ENCODE measurements at regions not wholly inside any gene's neighbourhood (a gene's known extent, or its start where the extent isn't known, plus 50 kb on each side); places are given as distances from the start of the nearest gene placed in this dataset.

DNA sequence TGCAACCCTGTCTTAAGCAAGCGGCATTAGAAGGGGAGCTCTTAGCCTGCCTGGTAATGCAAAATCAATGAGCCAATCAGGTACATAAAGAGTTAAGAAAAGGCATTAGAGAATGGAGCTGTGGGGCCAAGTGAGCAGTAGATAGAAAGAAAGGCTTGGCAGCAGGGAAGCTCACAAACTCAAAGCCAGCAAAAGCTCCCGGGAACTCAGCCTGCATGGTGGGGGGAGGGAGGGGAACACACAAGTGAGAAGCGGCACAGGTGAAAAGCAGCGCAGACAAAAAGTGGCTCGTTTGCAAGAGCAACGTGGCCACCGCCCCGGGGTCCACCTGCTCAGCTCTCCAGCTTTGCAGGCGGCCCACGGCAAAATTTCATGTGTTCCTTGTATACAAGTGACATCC lies 818.5 kb downstream of the FAM133A start:
- Histone ChIP-seq H4K20me1 (ENCODE audit: insufficient read depth, low read length) (no peaks in the 10 kb centered on the region), H3K4me3 (replicated peaks in 1 of 3; ENCODE audit: low read depth in 2 of 3, low read length in 3 of 3) (no peak overlapping the region), H3K27me3 (ENCODE audit: control insufficient read depth in 2 of 2, insufficient read depth in 2 of 2, low read length in 2 of 2) (no peaks in the 10 kb centered on the region), H3K4me1 (ENCODE audit: control insufficient read depth in 1 of 2, insufficient read depth in 2 of 2, low read length in 2 of 2) (no peaks in the 10 kb centered on the region), H3K9me3 (replicated peaks in 1 of 2; ENCODE audit: control insufficient read depth in 1 of 2, insufficient read depth in 1 of 2, low read length in 2 of 2) (peaks cover 0 to 9% of the 10 kb centered on the region in 2 donors), H3K79me2 (ENCODE audit: insufficient read depth, low read length) (no peaks in the 10 kb centered on the region), H3K36me3 (replicated peaks in 1 of 2; ENCODE audit: control insufficient read depth in 1 of 2, insufficient read depth in 2 of 2, low read length in 2 of 2) (no peaks in the 10 kb centered on the region), H3K27ac (ENCODE audit: low read depth in 1 of 2, low read length in 2 of 2) (no peak overlapping the region), H3K4me2 (replicated peaks; ENCODE audit: extremely low read depth, low read length, poor library complexity, severe bottlenecking) (no peak overlapping the region), H2AFZ (ENCODE audit: insufficient read depth, low read depth, low read length, poor library complexity, severe bottlenecking) (no peak overlapping the region), H3K9ac (ENCODE audit: insufficient read depth, low read length, poor library complexity, severe bottlenecking) (no peak overlapping the region)
- Mint-ChIP-seq H3K36me3 (no peaks in the 10 kb centered on the region), H3K27me3 (ENCODE audit: low read depth in 3 of 3) (peaks cover 0 to 2% (median 0%) of the 10 kb centered on the region in 3 donors), H3K4me1 (no peaks in the 10 kb centered on the region), H3K9me3 (peaks cover 0 to 8% (median 2%) of the 10 kb centered on the region in 7 donors), H3K4me3 (no peak overlapping the region), H3K27ac (no peak overlapping the region)
- DNase-seq, result no peak
- WGBS (ENCODE audit: insufficient coverage), result 53% methylated on average over 2 of the region's 10 CpGs
- TF ChIP-seq, protein P1, sequence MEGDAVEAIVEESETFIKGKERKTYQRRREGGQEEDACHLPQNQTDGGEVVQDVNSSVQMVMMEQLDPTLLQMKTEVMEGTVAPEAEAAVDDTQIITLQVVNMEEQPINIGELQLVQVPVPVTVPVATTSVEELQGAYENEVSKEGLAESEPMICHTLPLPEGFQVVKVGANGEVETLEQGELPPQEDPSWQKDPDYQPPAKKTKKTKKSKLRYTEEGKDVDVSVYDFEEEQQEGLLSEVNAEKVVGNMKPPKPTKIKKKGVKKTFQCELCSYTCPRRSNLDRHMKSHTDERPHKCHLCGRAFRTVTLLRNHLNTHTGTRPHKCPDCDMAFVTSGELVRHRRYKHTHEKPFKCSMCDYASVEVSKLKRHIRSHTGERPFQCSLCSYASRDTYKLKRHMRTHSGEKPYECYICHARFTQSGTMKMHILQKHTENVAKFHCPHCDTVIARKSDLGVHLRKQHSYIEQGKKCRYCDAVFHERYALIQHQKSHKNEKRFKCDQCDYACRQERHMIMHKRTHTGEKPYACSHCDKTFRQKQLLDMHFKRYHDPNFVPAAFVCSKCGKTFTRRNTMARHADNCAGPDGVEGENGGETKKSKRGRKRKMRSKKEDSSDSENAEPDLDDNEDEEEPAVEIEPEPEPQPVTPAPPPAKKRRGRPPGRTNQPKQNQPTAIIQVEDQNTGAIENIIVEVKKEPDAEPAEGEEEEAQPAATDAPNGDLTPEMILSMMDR (IDR thresholded peaks at IDR 0.05), result no peak
- intact Hi-C loops (cut with micrococcal nuclease), result no loop called here

DNA sequence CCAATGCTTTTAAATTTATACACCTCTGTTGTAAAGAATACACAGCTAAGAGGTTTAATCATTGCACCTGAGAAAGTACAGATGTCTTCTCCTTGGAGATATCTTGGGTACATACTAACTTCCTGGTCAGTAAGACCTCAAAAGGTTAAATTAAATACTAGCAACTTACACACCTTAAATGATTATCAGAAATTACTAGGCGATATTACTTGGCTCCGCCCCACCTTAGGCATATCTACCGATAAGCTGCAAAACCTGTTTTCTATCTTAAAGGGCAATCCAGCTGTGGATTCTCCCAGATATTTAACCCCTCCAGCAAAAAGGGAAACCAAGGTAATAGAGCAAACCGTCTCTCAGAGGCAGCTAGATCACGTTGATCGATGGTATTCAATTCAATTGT lies 819.4 kb downstream of the FAM133A start:
- Histone ChIP-seq H3K4me1 (ENCODE audit: control insufficient read depth in 1 of 2, insufficient read depth in 2 of 2, low read length in 2 of 2) (no peaks in the 10 kb centered on the region), H4K20me1 (ENCODE audit: insufficient read depth, low read length) (no peaks in the 10 kb centered on the region), H2AFZ (ENCODE audit: insufficient read depth, low read depth, low read length, poor library complexity, severe bottlenecking) (no peak overlapping the region), H3K4me2 (replicated peaks; ENCODE audit: extremely low read depth, low read length, poor library complexity, severe bottlenecking) (no peak overlapping the region), H3K27ac (ENCODE audit: low read depth in 1 of 2, low read length in 2 of 2) (no peak overlapping the region), H3K9ac (ENCODE audit: insufficient read depth, low read length, poor library complexity, severe bottlenecking) (no peak overlapping the region), H3K4me3 (replicated peaks in 1 of 3; ENCODE audit: low read depth in 2 of 3, low read length in 3 of 3) (no peak overlapping the region), H3K27me3 (ENCODE audit: control insufficient read depth in 2 of 2, insufficient read depth in 2 of 2, low read length in 2 of 2) (no peaks in the 10 kb centered on the region), H3K36me3 (replicated peaks in 1 of 2; ENCODE audit: control insufficient read depth in 1 of 2, insufficient read depth in 2 of 2, low read length in 2 of 2) (no peaks in the 10 kb centered on the region), H3K79me2 (ENCODE audit: insufficient read depth, low read length) (no peaks in the 10 kb centered on the region), H3K9me3 (replicated peaks in 1 of 2; ENCODE audit: control insufficient read depth in 1 of 2, insufficient read depth in 1 of 2, low read length in 2 of 2) (peaks cover 0 to 9% of the 10 kb centered on the region in 2 donors)
- H3K9me3 Mint-ChIP-seq, result peaks cover 0 to 8% (median 2%) of the 10 kb centered on the region in 7 donors
- H3K27me3 Mint-ChIP-seq (ENCODE audit: low read depth in 3 of 3), result peaks cover 0 to 2% (median 0%) of the 10 kb centered on the region in 3 donors
- no peaks in the 10 kb centered on the region for H3K36me3 Mint-ChIP-seq
- no peak overlapping the region for H3K27ac Mint-ChIP-seq
- no peak for DNase-seq
- TF ChIP-seq, protein P1 (IDR thresholded peaks at IDR 0.05), result no peak
- H3K4me1 Mint-ChIP-seq, result no peaks in the 10 kb centered on the region
- no CpG with 5 or more reads among the region's 6 CpGs for WGBS (ENCODE audit: insufficient coverage)
- H3K4me3 Mint-ChIP-seq, result no peak overlapping the region
- intact Hi-C loops (cut with micrococcal nuclease), result no loop called here

Data from CD14-positive monocyte (primary cell).